GM06990 (cell line): ENCODE measurements at regions not wholly inside any gene's neighbourhood (a gene's known extent, or its start where the extent isn't known, plus 50 kb on each side); places are given as distances from the start of the nearest gene placed in this dataset.
"Not testable (repeated sequence)": the region's sequence is repeated elsewhere in the genome, so short reads cannot be mapped to it uniquely, and the experiment has no call there.

Source experiments
- DNase-seq: peaks from one replicate; pipeline ENCODE4 v3.0.0-alpha.2; 2011; ENCODE audit not compliant: insufficient read length; ENCODE audit errors: extremely low read depth
- H3K27me3 ChIP-seq: replicated peaks from 2 replicates; pipeline ENCODE4 v1.6.0; 2011; ENCODE audit warnings: low read length; ENCODE audit not compliant: control insufficient read depth, insufficient read depth
- H3K36me3 ChIP-seq: 2 replicates; pipeline ENCODE4 v1.5.1; 2011; ENCODE audit warnings: low read length; ENCODE audit not compliant: control insufficient read depth, insufficient read depth
- H3K4me3 ChIP-seq: replicated peaks from 2 replicates; pipeline ENCODE4 v1.5.1; 2011; ENCODE audit warnings: low read depth, mild to moderate bottlenecking, control low read depth, low read length
- CTCF ChIP-seq: IDR thresholded peaks from 2 replicates; pipeline ENCODE4 v1.5.1; 2011; ENCODE audit warnings: low read length, control low read depth, mild to moderate bottlenecking, inconsistent platforms; ENCODE audit not compliant: insufficient read depth, poor library complexity, severe bottlenecking

DNA sequence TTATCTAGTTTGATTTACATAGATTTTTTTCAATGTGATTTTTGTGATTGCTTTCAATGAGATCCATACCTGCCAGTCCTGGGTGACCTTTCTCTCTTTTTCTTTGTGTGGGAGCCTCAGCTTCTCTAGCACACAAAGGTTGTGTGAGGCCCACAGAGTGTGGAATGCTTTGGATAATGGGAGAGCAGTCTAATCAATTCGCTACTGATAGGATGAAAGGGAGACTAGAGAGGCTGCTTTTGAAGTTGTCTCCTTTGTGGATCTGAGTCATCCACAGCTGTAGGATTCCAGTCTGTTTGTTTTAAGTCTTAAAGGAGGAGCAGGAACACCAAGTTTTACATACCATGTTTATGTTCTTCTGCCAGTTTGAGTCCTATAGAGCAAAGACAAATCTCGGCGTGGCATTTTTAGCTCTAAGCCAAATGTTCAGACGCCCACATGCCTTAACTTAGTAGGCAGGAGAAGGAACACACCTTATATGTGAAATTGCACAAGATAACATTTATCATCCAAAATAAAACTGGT is 330.0 kb downstream of the ARL4A start:
- Histone ChIP-seq H3K27me3 (no peaks in the 10 kb centered on the region), H3K4me3 (no peak overlapping the region), H3K36me3 (no peaks in the 10 kb centered on the region)
- no peak for DNase-seq
- no peak for TF ChIP-seq CTCF

- no peaks in the 10 kb centered on the region for H3K27me3 ChIP-seq
- no peaks in the 10 kb centered on the region for H3K36me3 ChIP-seq
- H3K4me3 ChIP-seq, result no peak overlapping the region
- no peak for DNase-seq
- no peak for TF ChIP-seq CTCF
Measured at GRCh38 chr7:13017881-13018280, 330.4 kb downstream of the ARL4A start.

DNA sequence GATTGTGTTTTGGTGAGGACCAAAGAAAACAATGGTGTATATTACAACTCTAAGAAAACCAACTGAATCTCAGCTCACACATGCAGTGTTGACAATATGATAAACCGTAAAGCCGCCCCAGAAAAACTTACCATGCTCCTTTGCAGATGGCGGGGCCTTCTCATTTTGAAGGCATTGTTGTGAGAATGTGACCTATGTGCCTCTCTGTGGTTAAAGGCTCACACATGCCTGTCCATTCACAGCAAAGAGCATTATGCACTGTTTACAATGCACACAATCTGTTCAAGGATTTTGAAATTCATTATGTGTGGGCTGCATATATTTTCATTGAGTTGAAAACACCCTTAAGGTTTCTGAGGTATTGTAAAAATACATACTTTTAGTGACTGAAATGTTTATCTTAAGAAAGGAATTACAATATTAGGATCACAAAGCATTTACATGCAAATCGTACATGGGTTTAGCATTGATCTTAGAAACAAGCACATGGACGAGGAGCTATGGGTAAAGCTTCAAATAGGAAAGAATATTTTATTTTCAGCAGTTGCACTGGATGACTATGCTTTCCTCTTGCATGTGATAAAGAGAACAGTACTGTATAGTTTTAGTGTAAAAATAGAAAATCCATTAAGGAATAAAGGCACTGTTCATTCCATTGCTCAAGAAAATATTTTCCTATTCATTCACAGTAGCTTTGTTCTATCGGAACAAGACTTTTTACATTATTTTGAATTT is 334.3 kb downstream of the ARL4A start:
- Histone ChIP-seq H3K36me3 (no peaks in the 10 kb centered on the region), H3K27me3 (no peaks in the 10 kb centered on the region), H3K4me3 (no peak overlapping the region)
- no peak for DNase-seq
- TF ChIP-seq CTCF, result no peak

GRCh38 chr7:13024121-13024674 is 336.8 kb downstream of the ARL4A start:
- TF ChIP-seq CTCF, result no peak
- DNase-seq, result no peak
- no peaks in the 10 kb centered on the region for H3K27me3 ChIP-seq
- H3K36me3 ChIP-seq, result no peaks in the 10 kb centered on the region
- H3K4me3 ChIP-seq, result no peak overlapping the region

DNA sequence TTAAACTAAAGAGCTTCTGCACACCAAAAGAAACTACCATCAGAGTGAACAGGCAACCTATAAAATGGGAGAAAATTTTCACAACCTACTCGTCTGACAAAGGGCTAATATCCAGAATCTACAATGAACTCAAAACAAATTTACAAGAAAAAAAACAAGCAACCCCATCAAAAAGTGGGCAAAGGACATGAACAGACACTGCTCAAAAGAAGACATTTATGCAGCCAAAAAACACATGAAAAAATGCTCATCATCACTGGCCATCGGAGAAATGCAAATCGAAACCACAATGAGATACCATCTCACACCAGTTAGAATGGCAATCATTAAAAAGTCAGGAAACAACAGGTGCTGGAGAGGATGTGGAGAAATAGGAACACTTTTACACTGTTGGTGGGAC is 337.6 kb downstream of the ARL4A start:
- not testable (repeated sequence) for H3K27me3 ChIP-seq, H3K4me3 ChIP-seq, DNase-seq, H3K36me3 ChIP-seq

- no peak for DNase-seq
- no peak for TF ChIP-seq CTCF
- Histone ChIP-seq H3K27me3 (no peaks in the 10 kb centered on the region), H3K4me3 (no peak overlapping the region), H3K36me3 (no peaks in the 10 kb centered on the region)
Measured at GRCh38 chr7:13027321-13027720, 339.9 kb downstream of the ARL4A start.
